GM21423 (cell line): ENCODE measurements at regions not wholly inside any gene's neighbourhood (a gene's known extent, or its start where the extent isn't known, plus 50 kb on each side); places are given as distances from the start of the nearest gene placed in this dataset.

ENCODE experiments used
- ATAC-seq: cut with Tn5 transposase; IDR thresholded peaks from one replicate; pipeline ENCODE4 v1.9.1; 2021; ENCODE audit warnings: mild to moderate bottlenecking, moderate library complexity; ENCODE audit not compliant: unreplicated experiment

DNA sequence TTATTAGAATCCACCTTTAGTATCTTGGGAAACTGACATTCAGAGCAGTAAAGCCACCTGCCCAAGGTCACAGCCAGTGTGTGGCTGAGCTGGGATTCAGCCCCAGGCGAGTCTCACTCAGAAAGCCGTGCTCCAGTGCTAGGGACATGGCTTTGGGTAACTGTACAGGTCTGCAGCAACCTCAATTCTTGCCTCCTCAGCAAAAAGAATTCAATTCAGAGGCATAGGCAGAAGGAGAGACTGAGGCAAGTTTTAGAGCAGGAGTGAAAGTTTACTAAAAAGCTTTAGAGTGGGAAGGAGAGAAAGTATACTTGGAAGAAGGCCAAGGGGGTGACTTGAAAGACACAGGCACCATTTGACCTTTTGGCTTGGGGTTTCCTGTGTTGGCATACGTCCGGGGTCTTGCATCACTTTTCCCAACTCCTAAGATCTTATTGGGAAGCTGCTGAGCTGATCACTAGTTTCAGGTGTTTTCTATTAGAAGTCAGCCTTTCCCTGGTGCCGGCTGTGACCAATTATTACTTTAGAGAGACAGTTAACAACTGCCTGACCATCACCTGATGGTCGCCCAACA, 529.3 kb downstream of the MATN1 start:
- ATAC-seq, result no peak

GRCh38 chr1:30192969-30193630, 530.3 kb downstream of the MATN1 start:
- no peak for ATAC-seq

- no peak for ATAC-seq
These were observed 532.2 kb downstream of the MATN1 start for GRCh38 chr1:30191154-30191702.

GRCh38 chr1:30190511-30191153, 532.8 kb downstream of the MATN1 start:
- ATAC-seq, result no peak

DNA sequence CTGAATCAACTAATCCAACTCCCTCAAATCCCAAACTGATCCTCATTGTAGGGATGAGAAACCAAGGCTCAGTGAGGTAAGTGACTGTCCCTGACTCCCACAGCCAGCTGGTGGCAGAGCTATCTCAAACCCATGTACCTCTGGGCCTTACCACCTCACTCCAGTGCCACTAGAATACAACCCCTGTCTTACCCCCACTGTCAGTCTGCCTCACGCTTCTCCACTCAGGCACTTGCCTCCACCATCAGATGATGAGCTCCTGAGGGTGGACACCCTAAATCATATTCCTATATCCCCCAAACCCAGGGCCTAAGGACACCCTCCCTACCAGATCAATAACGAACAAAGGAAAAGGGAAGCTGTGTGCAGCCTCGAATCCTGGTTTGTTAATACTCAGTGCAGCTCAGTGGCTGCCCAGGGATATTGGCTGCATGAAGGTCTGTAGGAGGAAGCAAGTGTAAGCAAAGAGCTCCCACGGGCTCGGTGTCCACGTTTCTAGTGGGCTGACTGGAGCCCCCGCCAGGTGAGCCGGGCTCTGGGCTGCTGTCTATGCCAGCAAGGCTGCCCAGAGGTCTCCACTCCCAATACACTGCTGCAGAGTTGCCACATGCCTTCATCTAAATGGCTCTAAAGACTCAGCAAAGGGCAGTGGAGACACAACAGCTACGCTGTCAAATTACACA, 533.4 kb downstream of the MATN1 start:
- no peak for ATAC-seq

DNA sequence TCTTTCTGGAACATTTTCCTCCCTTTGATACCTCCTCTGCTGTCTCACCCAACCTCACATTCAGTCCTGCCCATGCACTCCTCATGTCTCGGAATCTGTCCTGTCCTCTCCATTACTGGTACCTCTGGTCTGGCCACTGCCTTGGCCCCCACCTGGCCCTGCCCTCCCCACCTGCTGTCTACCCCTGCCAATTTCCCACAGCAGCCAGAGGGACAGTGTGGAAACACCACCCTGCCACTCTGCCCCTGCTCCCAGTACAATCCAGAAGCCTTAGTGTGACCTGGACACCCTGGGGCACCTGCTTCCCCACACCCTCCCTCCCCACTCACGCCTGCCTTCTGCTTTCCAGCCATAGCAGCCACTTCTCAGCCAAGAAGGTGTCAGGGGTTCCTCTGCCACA, 534.4 kb downstream of the MATN1 start:
- ATAC-seq, result no peak

GRCh38 chr1:30188329-30188728, 535.1 kb downstream of the MATN1 start:
- ATAC-seq, result no peak

- ATAC-seq, result no peak
These were observed 535.9 kb downstream of the MATN1 start for GRCh38 chr1:30187413-30188023.

GRCh38 chr1:30186586-30186985, 536.8 kb downstream of the MATN1 start:
- ATAC-seq, result no peak

DNA sequence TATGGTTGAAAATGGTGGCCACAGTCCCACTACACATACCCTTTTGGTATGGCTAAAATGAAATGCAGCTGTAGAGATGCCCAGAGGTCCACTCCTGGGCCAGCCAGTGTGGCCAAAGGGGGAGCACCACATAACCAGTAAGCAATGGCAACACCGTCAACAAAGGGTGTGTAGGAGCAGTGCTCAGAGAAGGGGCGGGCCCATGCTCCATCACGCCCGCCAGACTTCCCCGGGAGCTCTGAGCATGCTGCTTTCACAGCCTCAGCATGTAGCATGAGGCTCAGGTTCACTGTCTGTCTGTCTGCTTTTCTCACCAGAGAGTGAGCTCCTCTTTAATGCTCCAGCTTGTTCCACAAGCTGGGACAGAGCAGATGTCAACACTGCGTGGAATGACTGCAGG, 537.6 kb downstream of the MATN1 start:
- no peak for ATAC-seq

- ATAC-seq, result no peak
These were observed 538.1 kb downstream of the MATN1 start for GRCh38 chr1:30185313-30185712.

DNA sequence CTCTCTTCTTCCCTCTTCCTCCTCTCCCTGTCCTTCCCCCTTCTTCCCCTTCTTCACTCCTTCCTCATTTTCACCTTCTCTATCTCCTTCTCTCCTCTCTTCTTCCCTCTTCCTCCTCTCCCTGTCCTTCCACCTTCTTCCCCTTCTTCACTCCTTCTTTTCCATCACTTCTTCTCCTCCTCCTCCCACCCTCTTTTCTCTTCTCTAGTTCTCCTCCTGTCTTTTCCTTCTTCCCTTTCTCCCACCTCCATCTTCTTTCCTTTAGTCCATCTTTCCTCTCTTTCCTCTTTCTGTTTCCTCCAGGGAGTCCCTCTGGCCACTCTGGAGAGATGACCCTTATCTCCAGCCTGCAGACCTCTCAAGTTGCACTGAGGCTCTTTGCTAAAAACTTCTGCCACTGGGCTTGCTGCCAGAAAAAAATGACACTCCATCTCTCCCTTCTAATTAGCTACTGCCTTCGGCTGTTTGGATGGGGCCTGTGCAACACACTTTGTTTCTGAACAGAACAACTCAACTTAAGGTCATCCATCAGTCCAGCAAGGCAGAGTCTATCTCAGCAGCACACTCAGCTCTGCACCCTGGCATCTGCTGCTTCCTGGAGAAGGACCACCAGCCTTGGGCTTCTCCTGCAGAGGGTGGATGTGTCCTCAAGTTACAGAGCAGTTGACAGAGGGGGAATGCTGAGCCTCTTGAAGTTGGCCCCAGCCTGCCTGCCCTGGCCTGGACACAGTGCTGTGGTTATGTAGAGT, 538.8 kb downstream of the MATN1 start:
- no peak for ATAC-seq

- ATAC-seq, result no peak
These were observed 539.5 kb downstream of the MATN1 start for GRCh38 chr1:30183895-30184294.

DNA sequence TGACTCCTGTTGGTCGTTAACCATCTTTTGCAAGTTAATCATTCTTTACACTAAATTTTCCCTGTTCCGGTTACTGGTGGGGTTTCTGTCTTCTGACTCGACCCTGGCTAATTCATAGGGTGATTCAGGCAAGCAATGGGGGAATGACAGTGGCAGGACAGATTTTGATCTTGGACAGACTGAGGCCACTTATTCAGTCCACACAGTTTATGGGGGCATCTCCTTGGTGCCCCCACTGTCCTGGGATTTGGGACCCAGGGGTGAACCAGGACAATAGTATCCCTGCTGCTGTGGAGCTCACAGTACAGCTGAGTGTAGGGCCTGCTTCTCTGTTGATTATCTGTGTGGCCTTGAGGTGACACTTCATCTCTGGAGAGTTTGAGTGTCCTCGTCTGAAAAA, 540.4 kb downstream of the MATN1 start:
- no peak for ATAC-seq

- no peak for ATAC-seq
These were observed 543.3 kb downstream of the MATN1 start for GRCh38 chr1:30179942-30180543.

DNA sequence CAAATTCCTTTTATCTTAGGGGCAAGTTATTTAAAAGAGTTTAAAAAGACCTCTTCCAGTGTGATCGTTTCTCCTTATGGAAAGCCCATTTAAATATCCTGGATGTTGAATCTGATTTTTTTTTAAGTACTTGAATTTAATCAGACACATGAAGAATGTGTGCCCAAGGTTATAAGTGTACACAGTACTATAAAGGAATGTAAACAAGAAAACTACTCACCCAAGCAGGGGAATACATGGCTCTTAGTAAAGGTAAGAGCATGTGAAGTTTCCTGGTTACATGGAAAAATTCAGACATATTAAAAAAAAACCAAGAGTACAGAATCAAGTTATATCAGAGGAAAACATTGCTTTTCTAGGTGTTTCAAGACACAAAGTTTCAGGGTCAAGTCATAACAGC, 546.9 kb downstream of the MATN1 start:
- no peak for ATAC-seq

DNA sequence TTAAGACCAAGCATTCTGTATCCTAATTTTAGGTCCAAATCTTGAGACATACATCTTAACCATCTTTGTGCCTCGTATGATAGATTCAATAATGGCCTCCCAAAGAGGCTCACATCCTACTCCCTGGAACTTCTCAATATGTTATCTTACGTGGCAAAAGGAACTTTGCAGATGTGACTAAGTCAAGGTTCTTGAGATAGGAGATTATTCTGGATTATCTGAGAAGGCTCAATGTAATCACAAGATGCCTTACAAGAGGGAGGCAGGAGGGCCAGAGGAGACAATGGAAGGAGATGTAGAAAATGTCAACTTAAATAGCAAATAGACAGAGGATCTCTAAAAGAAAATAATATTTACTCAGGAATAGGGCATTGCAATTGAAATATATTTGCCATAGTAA, 548.9 kb downstream of the MATN1 start:
- no peak for ATAC-seq

- no peak for ATAC-seq
These were observed 549.8 kb downstream of the MATN1 start for GRCh38 chr1:30173560-30173959.

- ATAC-seq, result no peak
These were observed 550.6 kb downstream of the MATN1 start for GRCh38 chr1:30172757-30173156.

DNA sequence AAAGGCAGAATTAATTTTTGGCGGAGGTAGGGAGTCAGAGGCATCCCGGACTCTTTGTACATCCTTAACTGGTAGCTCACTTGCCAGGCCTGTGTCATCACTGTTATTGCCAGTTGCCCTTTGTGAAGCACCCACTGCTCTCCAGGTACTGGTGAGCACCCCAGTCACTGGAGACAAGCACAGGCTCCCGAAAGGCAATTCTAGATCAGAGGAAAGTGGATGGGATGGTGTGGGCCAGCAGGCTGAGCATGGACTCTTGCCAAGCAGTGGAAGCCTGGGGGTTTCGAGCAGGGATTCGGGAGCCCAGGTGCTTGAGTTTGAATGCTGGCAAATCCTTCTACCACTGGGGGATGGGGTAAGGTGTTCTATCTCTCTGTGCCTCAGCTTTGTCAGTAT, 551.1 kb downstream of the MATN1 start:
- no peak for ATAC-seq
